ENCODE measurements at regions not wholly inside any gene's neighbourhood (a gene's known extent, or its start where the extent isn't known, plus 50 kb on each side); places are given as distances from the start of the nearest gene placed in this dataset.

DNA sequence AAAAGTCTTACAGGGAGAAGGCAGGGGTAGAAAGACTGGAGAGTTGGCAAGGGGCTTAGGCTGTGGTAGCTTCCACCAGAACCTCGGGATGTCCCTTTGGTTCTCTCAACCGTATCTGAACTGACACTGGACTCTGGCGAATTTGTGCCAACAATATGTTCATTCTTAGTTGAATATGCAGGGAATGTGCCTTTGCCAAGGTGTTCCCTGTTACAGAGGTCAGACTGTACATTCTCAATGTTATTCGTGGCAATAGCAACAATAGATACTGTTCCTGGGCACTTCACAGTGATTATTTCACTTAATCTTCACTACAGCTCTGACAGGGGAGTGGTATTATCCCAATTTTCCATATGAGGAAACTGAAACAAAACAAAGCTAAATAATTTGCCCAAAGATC lies 51.5 kb upstream of the RAB3GAP2 start:
- ChIA-PET CTCF (interaction anchor here (0.9 to 1.1 kb wide), 2 partner anchors 13 to 409 kb away, joined by 4 read pairs; no protein-coding TSS in a partner anchor), POLR2A (no interaction called here)
- Histone ChIP-seq H3K79me2 (ENCODE audit: insufficient read depth) (no peaks in the 10 kb centered on the region), H3K9me2 (no peaks in the 10 kb centered on the region), H4K20me1 (ENCODE audit: insufficient read depth) (no peaks in the 10 kb centered on the region), H3K4me1 (ENCODE audit: control insufficient read depth in 1 of 2, insufficient read depth in 2 of 2, low read depth in 1 of 2, low read length in 1 of 2) (no peaks in the 10 kb centered on the region; a peak in 1 of 4 replicates), H2AFZ (ENCODE audit: low read depth) (no peak overlapping the region), H3K9ac (no peak overlapping the region), H3K4me2 (no peak overlapping the region), H3K9me3 (no peaks in the 10 kb centered on the region), H3F3A (replicated peaks; ENCODE audit: insufficient read depth) (no peaks in the 10 kb centered on the region), H3K27ac (ENCODE audit: low read depth in 2 of 2, low read length in 1 of 2) (no peak overlapping the region), H3K36me3 (replicated peaks in 1 of 2; ENCODE audit: control insufficient read depth in 1 of 2, insufficient read depth in 2 of 2, low read length in 1 of 2) (no peaks in the 10 kb centered on the region), H3K4me3 (ENCODE audit: low read depth in 2 of 2, low read length in 1 of 2) (no peak overlapping the region), H3K27me3 (ENCODE audit: insufficient read depth) (no peaks in the 10 kb centered on the region)
- WGBS (ENCODE audit: low lambda C conversion rate) = 64% methylated on average over 4 of the region's 4 CpGs
- DNase-seq = no peak
- TF ChIP-seq JUND (IDR thresholded peaks at IDR 0.05) (no peak), FOSL2 (IDR thresholded peaks at IDR 0.05; ENCODE audit: borderline replicate concordance, low read depth) (no peak), SMC3 (IDR thresholded peaks at IDR 0.05; ENCODE audit: low read depth, low read length) (no peak), GATA2 (CRISPR knock-in tag; IDR thresholded peaks at IDR 0.05) (no peak), YY1 (IDR thresholded peaks at IDR 0.05; ENCODE audit: low read depth) (no peak), FOXM1 (IDR thresholded peaks at IDR 0.05; ENCODE audit: low read depth) (no peak), TCF12 (IDR thresholded peaks at IDR 0.05) (no peak), MXI1 (IDR thresholded peaks at IDR 0.05; ENCODE audit: low read depth, low read length) (no peak), TAF1 (IDR thresholded peaks at IDR 0.05; ENCODE audit: borderline replicate concordance, low read depth, low read length) (no peak), GABPA (IDR thresholded peaks at IDR 0.05; ENCODE audit: low read depth) (no peak), FOXJ3 (CRISPR knock-in tag; IDR thresholded peaks at IDR 0.05) (no peak), EP300 (IDR thresholded peaks at IDR 0.05; ENCODE audit: borderline replicate concordance in 1 of 2, low read depth in 1 of 2, low read length in 1 of 2) (no peak), NFIC (IDR thresholded peaks at IDR 0.05; ENCODE audit: borderline replicate concordance) (no peak)
- TF ChIP-seq, protein P1, sequence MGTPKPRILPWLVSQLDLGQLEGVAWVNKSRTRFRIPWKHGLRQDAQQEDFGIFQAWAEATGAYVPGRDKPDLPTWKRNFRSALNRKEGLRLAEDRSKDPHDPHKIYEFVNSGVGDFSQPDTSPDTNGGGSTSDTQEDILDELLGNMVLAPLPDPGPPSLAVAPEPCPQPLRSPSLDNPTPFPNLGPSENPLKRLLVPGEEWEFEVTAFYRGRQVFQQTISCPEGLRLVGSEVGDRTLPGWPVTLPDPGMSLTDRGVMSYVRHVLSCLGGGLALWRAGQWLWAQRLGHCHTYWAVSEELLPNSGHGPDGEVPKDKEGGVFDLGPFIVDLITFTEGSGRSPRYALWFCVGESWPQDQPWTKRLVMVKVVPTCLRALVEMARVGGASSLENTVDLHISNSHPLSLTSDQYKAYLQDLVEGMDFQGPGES (IDR thresholded peaks at IDR 0.05; ENCODE audit: low read depth, low read length) = no peak
- TF ChIP-seq, protein P2, sequence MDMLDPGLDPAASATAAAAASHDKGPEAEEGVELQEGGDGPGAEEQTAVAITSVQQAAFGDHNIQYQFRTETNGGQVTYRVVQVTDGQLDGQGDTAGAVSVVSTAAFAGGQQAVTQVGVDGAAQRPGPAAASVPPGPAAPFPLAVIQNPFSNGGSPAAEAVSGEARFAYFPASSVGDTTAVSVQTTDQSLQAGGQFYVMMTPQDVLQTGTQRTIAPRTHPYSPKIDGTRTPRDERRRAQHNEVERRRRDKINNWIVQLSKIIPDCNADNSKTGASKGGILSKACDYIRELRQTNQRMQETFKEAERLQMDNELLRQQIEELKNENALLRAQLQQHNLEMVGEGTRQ (IDR thresholded peaks at IDR 0.05; ENCODE audit: borderline replicate concordance, low read depth, low read length) = no peak
- TF ChIP-seq, protein P3, sequence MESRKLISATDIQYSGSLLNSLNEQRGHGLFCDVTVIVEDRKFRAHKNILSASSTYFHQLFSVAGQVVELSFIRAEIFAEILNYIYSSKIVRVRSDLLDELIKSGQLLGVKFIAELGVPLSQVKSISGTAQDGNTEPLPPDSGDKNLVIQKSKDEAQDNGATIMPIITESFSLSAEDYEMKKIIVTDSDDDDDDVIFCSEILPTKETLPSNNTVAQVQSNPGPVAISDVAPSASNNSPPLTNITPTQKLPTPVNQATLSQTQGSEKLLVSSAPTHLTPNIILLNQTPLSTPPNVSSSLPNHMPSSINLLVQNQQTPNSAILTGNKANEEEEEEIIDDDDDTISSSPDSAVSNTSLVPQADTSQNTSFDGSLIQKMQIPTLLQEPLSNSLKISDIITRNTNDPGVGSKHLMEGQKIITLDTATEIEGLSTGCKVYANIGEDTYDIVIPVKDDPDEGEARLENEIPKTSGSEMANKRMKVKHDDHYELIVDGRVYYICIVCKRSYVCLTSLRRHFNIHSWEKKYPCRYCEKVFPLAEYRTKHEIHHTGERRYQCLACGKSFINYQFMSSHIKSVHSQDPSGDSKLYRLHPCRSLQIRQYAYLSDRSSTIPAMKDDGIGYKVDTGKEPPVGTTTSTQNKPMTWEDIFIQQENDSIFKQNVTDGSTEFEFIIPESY (IDR thresholded peaks at IDR 0.05; ENCODE audit: borderline replicate concordance, low read depth) = no peak
- TF ChIP-seq, protein P4, sequence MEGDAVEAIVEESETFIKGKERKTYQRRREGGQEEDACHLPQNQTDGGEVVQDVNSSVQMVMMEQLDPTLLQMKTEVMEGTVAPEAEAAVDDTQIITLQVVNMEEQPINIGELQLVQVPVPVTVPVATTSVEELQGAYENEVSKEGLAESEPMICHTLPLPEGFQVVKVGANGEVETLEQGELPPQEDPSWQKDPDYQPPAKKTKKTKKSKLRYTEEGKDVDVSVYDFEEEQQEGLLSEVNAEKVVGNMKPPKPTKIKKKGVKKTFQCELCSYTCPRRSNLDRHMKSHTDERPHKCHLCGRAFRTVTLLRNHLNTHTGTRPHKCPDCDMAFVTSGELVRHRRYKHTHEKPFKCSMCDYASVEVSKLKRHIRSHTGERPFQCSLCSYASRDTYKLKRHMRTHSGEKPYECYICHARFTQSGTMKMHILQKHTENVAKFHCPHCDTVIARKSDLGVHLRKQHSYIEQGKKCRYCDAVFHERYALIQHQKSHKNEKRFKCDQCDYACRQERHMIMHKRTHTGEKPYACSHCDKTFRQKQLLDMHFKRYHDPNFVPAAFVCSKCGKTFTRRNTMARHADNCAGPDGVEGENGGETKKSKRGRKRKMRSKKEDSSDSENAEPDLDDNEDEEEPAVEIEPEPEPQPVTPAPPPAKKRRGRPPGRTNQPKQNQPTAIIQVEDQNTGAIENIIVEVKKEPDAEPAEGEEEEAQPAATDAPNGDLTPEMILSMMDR (IDR thresholded peaks at IDR 0.05) = no peak
